Upper lobe of left lung (tissue), 4 donors: ENCODE measurements at regions not wholly inside any gene's neighbourhood (a gene's known extent, or its start where the extent isn't known, plus 50 kb on each side); places are given as distances from the start of the nearest gene placed in this dataset.

Source experiments
- EP300 ChIP-seq, 4 donors: sonication (generic); formaldehyde crosslinking; IDR thresholded peaks; one replicate each; pipeline ENCODE4 v1.5.1; 2017; ENCODE audit warnings: antibody characterized with exemption in 4 of 4, control low read depth in 2 of 4
- POLR2A ChIP-seq, 4 donors: fragments of 450-650 bp; IDR thresholded peaks; one replicate each; pipeline ENCODE4 v1.5.1; 2016 to 2017; ENCODE audit warnings: antibody characterized with exemption in 4 of 4, mild to moderate bottlenecking in 2 of 4
- POLR2AphosphoS5 ChIP-seq, 2 donors: sonication (generic); formaldehyde crosslinking; IDR thresholded peaks; one replicate each; pipeline ENCODE4 v1.5.1; 2017; ENCODE audit warnings: antibody characterized with exemption in 2 of 2
- TF ChIP-seq, protein P1 (sequence below), 6 experiments: fragments of 450-650 bp in 4 of 6; fragments of 200-600 bp in 2 of 6; sonication (generic) in 2 of 6; IDR thresholded peaks; one replicate each; pipeline ENCODE4 v1.5.1; 2016 to 2019; ENCODE audit warnings: antibody characterized with exemption in 6 of 6

DNA sequence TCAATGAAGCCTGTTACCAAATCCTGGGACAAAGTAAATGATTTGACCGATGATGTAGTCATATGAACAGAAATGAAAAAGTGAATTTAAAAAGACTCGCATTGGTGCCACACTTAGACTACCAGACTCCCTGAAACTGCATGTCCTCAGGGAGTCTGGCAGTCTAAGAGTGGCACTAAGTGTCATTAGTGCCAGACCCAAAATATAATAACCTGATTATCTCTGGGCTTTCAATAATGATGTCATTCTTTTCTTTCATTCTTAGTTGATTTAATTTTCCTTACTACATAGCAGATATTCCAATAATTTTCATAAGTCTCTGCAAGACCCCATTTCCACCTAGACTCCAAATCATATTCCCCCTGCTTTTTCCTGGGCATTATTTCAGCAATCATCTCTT, 59.0 kb downstream of the OR2K2 start:
- TF ChIP-seq, protein P1, sequence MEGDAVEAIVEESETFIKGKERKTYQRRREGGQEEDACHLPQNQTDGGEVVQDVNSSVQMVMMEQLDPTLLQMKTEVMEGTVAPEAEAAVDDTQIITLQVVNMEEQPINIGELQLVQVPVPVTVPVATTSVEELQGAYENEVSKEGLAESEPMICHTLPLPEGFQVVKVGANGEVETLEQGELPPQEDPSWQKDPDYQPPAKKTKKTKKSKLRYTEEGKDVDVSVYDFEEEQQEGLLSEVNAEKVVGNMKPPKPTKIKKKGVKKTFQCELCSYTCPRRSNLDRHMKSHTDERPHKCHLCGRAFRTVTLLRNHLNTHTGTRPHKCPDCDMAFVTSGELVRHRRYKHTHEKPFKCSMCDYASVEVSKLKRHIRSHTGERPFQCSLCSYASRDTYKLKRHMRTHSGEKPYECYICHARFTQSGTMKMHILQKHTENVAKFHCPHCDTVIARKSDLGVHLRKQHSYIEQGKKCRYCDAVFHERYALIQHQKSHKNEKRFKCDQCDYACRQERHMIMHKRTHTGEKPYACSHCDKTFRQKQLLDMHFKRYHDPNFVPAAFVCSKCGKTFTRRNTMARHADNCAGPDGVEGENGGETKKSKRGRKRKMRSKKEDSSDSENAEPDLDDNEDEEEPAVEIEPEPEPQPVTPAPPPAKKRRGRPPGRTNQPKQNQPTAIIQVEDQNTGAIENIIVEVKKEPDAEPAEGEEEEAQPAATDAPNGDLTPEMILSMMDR (IDR thresholded peaks at IDR 0.05) = no peak
- TF ChIP-seq POLR2A (IDR thresholded peaks at IDR 0.05) (no peak), POLR2AphosphoS5 (IDR thresholded peaks at IDR 0.05) (no peak), EP300 (IDR thresholded peaks at IDR 0.05) (no peak)
